IPS DF 19.7 (cell line): ENCODE measurements at regions not wholly inside any gene's neighbourhood (a gene's known extent, or its start where the extent isn't known, plus 50 kb on each side); places are given as distances from the start of the nearest gene placed in this dataset.

Experiments
- DNase-seq: peaks from one replicate; pipeline ENCODE4 v3.0.0-alpha.2; 2013; ENCODE audit warnings: low read depth, low spot score

DNA sequence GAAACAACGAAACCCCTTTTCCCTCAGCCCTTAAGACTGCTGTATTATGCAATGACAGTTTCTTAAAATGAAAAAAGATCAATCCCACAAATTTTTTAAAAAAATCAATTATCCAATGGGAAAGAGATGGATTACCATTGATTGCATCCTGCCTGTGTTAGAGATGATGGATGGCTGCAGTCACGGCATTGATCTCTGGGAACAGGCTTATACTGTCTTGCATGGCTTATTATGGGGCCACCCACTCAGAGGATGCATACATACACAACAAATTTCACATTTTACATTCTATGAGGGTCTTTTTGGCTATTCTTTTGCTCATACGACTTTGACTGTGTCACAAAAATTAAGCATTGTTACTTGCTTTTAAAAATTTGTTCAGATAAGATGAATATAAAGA lies 724.3 kb downstream of the HDGFL1 start:
- DNase-seq, result no peak

DNA sequence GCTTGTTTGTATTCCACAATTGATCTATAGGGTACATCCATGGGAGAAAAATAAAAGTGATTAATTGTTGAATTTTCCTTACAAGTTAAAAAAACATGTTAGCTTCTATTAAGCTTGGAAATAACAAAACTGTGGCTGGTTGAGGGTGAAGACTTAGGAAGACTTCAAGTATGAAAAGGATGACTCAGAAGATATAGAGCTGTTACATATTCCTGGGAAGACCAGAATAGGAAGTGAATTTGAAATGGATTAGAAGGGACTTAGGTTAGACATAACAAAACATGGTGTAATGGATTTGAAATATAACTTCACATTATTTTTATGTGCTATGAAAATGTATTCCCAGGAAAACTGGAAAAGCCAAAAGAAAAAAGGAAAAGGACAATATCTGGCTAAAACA lies 732.2 kb downstream of the HDGFL1 start:
- no peak for DNase-seq

DNA sequence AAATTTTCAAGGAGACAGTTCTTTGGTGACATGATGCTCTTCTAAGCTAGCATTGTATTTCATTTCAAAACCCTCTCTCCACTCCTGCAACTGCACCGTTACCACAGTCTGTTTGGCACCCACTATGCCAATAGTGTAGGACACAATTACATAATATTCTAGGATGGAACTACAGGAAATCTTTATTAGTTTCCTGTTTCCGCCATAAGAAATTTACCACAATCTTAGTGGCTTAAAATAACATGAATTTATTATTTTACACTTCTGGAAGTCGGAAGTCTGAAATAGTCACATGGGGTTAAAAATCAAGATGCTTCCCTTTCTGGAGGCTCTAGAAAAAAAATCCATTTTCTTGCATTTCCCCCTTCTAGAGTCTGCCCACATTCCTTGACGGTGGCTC lies 733.1 kb downstream of the HDGFL1 start:
- DNase-seq, result no peak

DNA sequence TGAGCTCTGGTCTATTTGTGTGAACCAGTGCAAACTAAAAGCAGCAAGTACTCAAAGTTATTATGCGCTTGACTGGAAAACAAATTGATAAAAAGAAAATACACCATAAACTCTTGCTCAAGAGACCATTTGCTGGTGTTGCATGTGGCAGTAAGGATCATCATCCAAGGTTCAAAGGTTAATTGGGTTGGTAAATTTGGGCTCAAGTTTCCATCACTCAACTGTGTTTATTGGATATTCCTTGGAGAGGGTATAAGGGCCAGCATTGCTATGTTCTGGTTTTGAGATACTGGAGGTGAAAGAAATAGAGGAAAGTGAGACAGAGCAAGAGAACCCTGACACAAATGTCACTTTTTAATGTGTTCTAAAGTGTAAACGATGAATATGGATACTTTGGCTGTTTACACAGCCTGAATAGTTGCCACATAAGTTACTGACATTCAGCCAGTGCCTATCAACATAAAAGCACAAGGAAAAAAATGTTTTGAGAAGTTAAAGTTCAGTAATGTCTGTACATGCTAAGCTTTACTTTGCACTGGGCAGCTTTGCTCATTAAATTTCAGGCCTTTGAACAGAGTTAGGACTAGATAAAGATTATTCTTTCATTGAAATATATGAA lies 736.1 kb downstream of the HDGFL1 start:
- DNase-seq, result no peak

DNA sequence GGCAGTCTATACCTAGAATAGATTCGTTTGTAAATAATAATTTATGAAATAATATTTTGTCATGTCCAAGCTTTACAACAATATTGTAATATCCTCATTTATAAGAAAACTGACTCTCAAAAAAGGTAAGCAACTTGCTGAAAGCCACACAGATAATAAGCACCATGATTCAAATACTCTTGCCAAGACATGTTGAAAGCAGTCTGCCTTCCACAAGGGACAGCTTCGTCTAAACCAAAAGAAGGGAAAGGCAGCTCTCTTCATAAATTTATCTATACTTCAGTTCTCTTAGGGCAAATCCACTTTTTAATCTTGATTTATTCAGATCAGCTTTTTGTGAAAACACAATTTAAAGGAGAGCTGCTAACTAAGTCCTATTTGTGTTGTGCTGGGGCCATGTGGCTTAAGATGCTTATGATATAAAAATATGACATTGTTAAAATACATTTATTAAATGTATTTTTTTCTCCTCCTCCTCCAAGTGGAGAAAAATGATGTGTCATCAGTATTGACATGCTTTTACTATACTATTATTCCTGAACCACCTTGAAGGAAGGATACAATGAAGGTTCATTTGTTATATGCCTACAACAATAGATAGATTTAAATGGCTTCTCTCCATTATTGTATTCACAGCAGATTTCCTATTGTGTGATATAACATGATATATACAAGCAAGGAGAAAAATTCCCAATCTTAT lies 737.0 kb downstream of the HDGFL1 start:
- DNase-seq, result no peak

DNA sequence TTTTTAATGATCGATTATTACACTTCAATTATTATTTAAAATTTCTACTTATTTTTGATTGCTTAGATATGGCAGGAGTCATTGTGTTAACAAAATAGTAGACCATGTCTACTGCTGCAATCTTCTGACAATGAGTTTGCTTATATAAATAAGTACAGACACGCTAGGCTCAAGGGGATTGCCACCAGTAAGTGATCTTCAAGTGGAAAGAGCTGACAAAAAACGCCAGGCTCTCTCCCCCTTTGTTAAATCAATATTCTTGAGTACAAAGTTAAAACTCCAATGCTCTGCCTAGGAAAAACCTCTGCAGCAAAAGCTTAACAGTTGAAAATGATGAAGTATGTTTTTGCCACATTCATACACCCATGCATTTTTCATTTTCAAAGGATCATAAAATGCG lies 738.1 kb downstream of the HDGFL1 start:
- no peak for DNase-seq

DNA sequence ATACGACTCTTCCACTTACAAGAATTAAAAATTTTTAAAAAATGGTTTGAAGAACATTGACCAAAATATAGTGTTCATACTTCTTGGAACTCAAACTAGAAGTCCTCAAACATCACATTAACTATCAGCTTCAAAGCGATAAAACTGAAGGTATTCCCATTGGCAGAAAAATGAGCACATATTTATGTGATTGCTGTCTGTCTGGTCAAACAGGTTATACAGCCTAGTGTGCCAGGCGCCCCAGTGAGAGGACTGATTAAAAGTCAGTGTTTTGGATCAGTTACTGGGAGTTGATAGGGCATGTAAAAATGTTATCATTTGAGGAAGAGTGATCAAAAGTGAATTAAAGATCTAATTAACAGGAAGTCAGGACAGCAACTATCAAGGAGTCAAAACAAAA lies 738.8 kb downstream of the HDGFL1 start:
- no peak for DNase-seq

DNA sequence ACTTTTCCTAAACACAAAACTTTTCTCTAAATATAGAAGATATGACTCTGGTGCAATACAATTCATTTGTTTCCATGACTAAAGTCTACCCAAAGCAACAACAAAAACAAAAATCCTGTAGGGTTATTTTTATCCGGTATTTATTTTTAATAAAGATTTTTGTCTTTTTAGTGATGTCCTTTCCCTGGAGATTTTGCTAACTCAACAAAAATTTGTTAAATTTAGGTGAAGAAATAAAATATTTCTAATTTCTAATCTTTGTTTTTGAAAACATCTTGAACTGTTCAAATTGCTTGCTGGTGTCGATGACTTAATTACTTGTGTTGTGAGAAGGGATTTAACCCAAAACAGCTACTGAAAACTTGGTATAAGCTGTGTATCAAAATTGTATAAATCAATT lies 741.8 kb downstream of the HDGFL1 start:
- DNase-seq, result no peak

DNA sequence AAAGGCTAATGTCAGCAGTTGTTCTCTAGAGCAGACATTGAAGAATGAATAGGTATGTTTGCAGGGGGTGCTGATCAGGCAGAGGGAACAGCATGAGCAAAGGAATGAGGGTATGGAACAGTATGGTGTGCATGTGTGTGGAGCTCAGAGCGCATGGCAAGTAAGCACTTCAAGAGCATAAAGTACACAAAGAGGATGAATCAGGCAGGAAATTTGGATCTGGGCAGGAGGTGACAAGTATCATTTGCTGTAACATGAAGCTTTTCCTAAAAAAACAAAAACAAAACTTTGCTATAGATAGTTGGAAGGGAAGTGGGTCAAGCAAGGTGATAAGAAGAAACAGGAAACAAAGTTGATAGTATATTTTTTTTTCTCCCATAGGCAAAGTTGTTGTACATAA lies 746.8 kb downstream of the HDGFL1 start:
- no peak for DNase-seq

DNA sequence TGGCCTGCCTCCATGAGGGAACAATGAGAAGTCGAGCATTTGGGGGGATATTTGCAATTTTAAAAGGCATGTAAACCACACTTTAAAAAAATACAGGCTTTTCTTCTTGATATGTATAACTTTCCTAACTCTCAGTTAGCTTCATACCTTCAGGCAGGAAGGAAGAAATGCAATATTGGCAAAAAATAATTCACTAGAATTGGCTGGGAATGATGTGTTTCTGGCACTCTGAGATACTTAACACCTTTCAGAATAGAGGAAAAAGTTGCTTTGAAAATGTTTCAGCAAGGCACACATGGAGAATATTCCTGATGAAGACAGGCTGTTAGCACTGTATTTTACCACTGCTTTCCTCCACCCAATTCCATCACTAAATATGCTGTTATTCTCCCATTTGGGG lies 747.6 kb downstream of the HDGFL1 start:
- no peak for DNase-seq

DNA sequence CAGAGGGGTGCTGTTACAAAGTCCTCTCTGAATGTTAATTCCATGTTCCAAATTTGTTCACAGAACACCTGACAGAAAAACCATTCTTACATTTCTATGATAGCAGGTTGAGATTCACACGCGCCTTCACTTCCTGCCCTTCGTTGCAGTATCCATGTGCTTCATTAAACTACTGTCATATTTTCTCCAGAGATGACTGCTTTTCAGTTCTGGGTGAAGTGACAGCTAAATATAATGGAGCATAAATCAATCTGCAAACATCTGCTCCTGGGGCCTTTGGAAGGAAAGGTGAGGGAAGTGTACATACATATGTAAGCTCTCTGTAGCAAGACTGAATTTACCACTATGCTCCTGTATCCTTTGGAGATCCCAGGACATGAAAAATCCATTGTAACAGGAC lies 750.2 kb downstream of the HDGFL1 start:
- no peak for DNase-seq

DNA sequence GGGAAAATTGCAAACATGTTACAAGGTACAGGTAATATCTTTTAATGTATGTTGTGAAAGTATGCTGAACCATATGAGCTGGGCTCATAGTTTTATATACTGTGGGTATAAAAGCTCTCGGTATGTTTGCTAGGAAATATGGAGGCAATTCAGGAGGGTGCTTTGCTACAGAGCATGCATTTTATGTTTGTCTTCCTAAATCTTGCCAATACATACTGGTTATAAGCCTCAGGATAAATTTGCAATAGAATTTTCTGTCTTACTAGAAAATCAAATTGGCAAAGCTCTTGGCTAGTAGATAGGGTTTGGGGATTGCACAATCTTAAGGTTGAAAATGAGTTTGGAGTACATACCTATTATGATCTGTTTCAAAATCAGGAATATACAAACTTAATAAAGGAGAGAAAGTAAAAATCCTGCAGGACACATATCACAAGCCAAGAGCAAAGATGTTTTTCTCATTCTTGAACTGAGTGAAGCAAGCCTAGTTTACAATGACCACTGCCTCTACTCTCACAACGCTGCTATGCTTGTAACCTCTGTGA lies 751.2 kb downstream of the HDGFL1 start:
- no peak for DNase-seq

DNA sequence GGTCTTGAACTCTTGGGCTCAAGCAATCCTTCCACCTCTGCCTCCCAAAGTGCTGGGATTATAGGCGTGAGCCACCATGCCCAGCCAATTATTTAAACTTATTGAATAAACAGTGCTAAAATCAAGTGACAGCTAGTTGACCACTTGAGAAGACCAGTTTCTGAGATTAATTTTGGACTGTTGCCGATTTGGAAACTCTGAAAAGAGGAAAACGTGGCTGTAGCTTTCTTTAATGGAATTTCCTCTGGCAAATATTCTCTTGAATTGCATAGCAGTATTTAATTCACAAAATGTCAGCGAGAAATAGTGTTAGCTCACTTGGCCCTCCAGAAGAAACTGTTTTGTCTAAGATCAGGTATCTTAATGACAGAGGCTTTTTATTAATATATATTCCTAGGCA lies 754.5 kb downstream of the HDGFL1 start:
- no peak for DNase-seq

DNA sequence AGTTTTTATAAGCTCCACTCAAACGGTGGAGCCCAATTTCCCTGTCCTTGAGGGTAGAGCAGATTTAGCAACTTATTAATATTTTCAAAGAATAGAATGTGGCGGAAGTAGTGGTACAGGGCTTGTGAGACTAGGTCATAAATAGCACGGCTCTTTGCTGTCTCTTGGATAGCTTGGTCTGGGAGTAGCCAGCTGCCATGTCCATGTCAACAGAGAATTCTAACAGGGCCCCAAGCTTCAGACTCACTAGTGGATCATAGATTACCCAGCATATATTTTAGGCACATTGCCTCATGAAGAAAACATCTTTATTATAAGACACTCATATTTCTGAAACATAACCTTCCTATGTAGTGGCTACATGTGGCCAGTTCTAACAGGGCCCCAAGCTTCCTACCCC lies 755.7 kb downstream of the HDGFL1 start:
- DNase-seq, result no peak

DNA sequence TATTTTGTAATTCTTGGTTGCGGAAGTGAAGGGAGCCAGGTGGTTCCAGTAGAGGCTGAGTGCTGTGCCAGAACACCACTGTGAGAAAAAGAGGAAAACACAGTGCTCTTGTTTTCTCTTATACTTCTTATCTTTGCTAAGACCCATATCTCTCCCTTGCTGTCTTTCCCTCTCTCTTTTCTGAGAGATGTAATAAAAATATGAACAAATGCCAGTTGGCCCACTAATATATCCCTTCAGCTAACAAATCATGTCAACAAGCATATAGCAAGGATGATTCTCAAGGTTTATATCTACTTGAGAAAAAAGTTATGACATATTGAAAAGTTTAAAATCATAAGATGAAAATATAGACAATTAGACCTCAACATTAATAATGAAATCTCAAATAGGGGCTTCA lies 758.3 kb downstream of the HDGFL1 start:
- DNase-seq, result no peak

DNA sequence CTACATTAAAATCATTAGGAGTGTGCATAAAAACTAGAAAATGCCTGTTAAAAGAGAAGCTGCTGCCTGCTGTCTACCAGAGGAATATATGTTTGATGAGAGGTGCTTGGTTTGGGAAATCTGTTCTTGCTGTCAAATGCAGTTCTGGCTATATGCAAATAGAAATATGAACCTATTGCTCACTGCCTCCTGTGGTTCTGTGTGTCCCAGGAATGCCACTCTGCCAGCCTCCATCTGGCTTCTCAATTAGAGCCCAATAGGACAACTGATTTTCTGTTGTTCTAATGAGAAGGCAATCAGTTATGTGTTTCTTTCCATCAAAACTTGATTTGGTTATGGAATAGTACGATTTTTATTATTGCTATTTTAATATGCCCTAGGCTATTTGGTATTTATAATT lies 759.7 kb downstream of the HDGFL1 start:
- DNase-seq, result no peak

DNA sequence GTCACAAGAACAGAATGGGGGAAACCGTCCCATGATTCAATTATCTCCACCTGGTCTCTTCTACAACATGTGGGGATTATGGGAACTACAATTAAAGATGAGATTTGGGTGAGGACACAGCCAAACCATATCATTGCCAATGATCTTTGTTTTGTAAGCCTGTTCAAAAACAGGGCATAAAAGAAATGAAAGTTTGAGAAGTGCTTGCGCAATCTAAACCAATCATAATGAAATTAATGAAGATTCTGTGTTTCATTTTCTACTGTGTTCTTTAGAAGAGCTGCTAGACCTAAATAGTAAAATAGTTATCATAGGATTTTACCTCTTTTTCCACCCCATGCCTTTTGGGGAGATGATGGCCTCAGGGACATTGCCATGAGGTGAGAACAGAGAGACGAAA lies 761.3 kb downstream of the HDGFL1 start:
- no peak for DNase-seq

DNA sequence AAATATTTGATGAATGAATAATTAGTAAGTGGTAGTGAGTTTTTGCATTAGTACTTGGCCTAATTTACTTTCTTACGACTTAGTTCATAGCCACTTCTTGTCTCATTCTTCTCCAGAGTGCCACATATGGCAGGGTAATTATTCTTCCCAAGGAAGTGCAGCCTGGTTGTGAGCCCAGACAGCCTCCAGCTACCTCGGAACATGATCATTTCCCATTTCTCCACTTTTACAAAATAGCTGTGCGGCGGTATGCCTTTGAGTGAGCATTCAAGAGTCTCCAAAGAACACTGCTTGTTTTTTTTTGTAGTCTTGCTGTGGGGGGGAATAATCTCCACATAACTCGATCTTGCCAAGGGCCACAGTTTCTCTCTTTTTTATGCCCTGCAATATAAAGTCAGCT lies 765.0 kb downstream of the HDGFL1 start:
- DNase-seq, result no peak

DNA sequence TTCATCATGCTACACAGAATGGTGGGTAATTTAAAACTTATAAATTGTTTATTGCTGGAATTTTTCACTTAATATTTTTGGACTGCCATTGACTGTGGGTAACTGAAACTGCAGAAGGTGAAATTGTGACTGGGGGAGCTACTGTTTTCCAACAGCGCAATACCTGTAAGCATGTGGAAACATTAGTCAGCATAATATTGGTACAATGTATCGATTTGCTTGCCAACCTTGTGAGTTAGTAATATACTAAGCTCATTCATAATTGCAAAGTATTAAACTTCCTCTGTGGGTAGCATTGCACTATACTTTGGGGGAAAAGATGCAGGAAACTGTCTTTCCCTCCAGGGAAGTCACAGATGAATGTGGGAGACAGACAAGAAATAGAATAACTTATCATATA lies 766.5 kb downstream of the HDGFL1 start:
- no peak for DNase-seq

DNA sequence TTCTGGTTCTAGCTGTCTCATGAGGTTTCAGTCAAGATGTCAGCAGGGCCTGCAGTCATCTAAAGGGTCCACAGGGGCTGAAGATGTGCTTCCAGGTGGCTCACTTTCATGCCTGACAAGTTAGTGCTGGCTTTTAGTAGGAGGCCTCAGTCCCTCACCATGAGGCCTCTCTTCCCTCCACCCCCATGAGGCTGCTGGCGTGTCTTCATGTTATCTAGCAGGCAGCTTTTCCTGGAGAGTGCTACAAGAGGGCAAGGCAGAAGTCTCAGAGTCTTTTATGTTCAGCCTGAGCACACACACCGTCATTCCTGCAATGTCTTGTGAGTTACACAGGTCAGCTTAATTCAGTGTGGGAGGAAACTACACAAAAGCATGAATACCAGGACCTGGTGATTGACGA lies 769.9 kb downstream of the HDGFL1 start:
- no peak for DNase-seq

DNA sequence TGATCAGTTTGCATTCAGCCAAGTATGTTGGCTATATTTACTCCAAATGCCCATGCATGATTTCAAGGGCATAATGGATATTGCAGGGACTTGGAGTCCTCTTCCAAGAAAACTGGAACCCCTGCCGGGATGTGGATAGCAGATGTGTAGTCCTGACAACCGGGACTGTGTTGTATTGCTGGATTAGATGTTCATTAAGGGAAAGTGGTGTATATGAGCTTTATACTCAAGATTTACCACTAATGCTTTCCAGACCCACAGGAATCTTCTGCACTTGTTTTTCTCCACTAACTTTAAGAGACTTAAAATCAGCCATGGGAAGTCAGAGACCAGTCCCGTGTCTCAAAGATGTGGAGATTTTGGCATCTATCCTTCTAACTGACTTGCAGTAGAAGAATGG lies 770.9 kb downstream of the HDGFL1 start:
- no peak for DNase-seq

DNA sequence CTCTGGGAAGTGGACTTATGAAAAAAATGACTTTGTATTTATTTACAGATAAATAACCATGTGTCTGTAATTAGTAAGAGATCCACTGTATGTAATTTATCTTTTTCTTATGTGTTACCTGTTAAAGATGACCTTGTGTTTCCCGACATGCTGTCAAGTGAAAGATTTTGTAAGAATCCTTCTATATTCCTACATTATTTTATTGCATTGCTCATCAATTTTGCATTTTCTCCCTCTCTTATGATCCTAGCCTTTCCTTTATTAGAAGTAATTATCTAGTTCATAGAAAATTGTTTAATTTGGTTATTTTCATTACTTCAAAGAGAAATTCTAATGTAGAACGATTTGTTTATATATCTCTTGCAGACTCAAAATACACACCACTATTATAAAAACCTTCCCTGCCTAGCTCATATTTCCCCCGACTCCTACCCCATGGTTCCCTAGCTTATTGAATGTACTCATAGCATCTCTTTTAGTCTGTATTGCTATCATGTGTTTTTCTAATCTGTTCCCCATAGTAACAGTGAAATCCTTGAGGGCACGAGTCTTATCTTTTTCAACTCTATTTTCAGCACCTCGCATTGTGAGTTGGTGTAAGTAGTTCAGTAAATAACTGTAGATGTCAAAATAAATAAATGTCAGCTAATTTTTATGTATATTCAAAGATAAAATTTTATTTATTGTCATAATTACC lies 774.4 kb downstream of the HDGFL1 start:
- DNase-seq, result no peak

DNA sequence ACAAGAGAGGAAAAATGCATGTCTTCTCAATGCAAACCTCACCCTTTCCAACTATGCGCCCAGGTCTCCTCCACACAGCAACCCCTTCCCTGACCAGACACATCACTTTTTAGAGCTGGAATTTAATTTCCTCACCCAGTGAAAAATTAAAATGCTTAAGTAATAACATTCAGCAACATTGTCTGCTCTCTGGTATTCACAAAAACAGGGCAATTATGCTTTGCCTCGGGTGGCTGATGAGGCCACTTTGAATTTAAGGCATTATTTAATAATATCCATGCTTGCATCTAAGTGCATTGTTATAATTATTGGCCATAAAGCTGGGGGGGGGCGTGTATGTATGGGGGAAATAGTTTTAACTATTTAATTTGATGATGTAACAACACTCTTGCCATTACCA lies 777.8 kb upstream of the NRSN1 start:
- no peak for DNase-seq
